ENCODE measurements at regions not wholly inside any gene's neighbourhood (a gene's known extent, or its start where the extent isn't known, plus 50 kb on each side); places are given as distances from the start of the nearest gene placed in this dataset.

- ATAC-seq = no peak
- intact Hi-C loops (cut with micrococcal nuclease) = loop anchor here (10.0 kb wide), 1 partner anchor 183 kb away; the partner anchor contains the start of gene FOXL1
- no peak for DNase-seq
Measured at GRCh38 chr16:86757704-86758040, 179.3 kb downstream of the FOXL1 start.

GRCh38 chr16:86758932-86759331 lies 180.6 kb downstream of the FOXL1 start:
- ATAC-seq (no peak), DNase-seq (no peak)
- intact Hi-C loops (cut with micrococcal nuclease) = loop anchor here (10.0 kb wide), 1 partner anchor 184 kb away; the partner anchor contains the start of gene FOXL1

GRCh38 chr16:86761111-86762031 lies 183.0 kb downstream of the FOXL1 start:
- intact Hi-C loops (cut with micrococcal nuclease) = no loop called here
- DNase-seq (peak; percentile 79), ATAC-seq (peak; percentile 90)

GRCh38 chr16:86762095-86762494 lies 183.7 kb downstream of the FOXL1 start:
- DNase-seq = no peak
- intact Hi-C loops (cut with micrococcal nuclease) = no loop called here

GRCh38 chr16:86763819-86764218 lies 185.5 kb downstream of the FOXL1 start:
- DNase-seq (no peak), ATAC-seq (no peak)
- intact Hi-C loops (cut with micrococcal nuclease) = no loop called here

More at GRCh38 chr16:86762095-86762494, 183.7 kb downstream of the FOXL1 start:
- ATAC-seq = no peak

- intact Hi-C loops (cut with micrococcal nuclease) = no loop called here
- no peak for ATAC-seq
- no peak for DNase-seq
Measured at GRCh38 chr16:86764551-86764950, 186.2 kb downstream of the FOXL1 start.

- intact Hi-C loops (cut with micrococcal nuclease) = no loop called here
- no peak for DNase-seq
Measured at GRCh38 chr16:86765389-86766026, 187.2 kb downstream of the FOXL1 start.

GRCh38 chr16:86766700-86767099 lies 188.4 kb downstream of the FOXL1 start:
- DNase-seq (no peak), ATAC-seq (no peak)
- intact Hi-C loops (cut with micrococcal nuclease) = no loop called here

More at GRCh38 chr16:86765389-86766026, 187.2 kb downstream of the FOXL1 start:
- ATAC-seq = no peak

GRCh38 chr16:86768228-86768791 lies 190.0 kb downstream of the FOXL1 start:
- ATAC-seq (no peak), DNase-seq (no peak)
- intact Hi-C loops (cut with micrococcal nuclease) = no loop called here

- no peak for ATAC-seq
- intact Hi-C loops (cut with micrococcal nuclease) = no loop called here
Measured at GRCh38 chr16:86768999-86769398, 190.7 kb downstream of the FOXL1 start.

GRCh38 chr16:86771506-86772460 lies 193.4 kb downstream of the FOXL1 start:
- intact Hi-C loops (cut with micrococcal nuclease) = no loop called here
- no peak for ATAC-seq
- DNase-seq = no peak

More at GRCh38 chr16:86768999-86769398, 190.7 kb downstream of the FOXL1 start:
- DNase-seq = no peak

GRCh38 chr16:86772671-86773353 lies 194.5 kb downstream of the FOXL1 start:
- DNase-seq (no peak), ATAC-seq (no peak)

GRCh38 chr16:86773354-86773715 lies 195.0 kb downstream of the FOXL1 start:
- intact Hi-C loops (cut with micrococcal nuclease) = no loop called here
- ATAC-seq = peak; percentile 72
- DNase-seq = peak; percentile 55

More at GRCh38 chr16:86772671-86773353, 194.5 kb downstream of the FOXL1 start:
- intact Hi-C loops (cut with micrococcal nuclease) = no loop called here

- DNase-seq (no peak), ATAC-seq (no peak)
- intact Hi-C loops (cut with micrococcal nuclease) = no loop called here
Measured at GRCh38 chr16:86774931-86775330, 196.6 kb downstream of the FOXL1 start.

GRCh38 chr16:86775511-86775921 lies 197.2 kb downstream of the FOXL1 start:
- DNase-seq = no peak
- intact Hi-C loops (cut with micrococcal nuclease) = no loop called here
- ATAC-seq = no peak

- ATAC-seq = no peak
- DNase-seq = no peak
- intact Hi-C loops (cut with micrococcal nuclease) = no loop called here
Measured at GRCh38 chr16:86777381-86777946, 199.1 kb downstream of the FOXL1 start.

- DNase-seq = no peak
- no peak for ATAC-seq
- intact Hi-C loops (cut with micrococcal nuclease) = no loop called here
Measured at GRCh38 chr16:86778108-86778745, 199.9 kb downstream of the FOXL1 start.

GRCh38 chr16:86778978-86779377 lies 200.6 kb downstream of the FOXL1 start:
- ATAC-seq = no peak
- intact Hi-C loops (cut with micrococcal nuclease) = no loop called here
- no peak for DNase-seq

All from left ventricle myocardium superior (tissue), 1 donor.